ENCODE measurements at regions not wholly inside any gene's neighbourhood (a gene's known extent, or its start where the extent isn't known, plus 50 kb on each side); places are given as distances from the start of the nearest gene placed in this dataset.

DNA sequence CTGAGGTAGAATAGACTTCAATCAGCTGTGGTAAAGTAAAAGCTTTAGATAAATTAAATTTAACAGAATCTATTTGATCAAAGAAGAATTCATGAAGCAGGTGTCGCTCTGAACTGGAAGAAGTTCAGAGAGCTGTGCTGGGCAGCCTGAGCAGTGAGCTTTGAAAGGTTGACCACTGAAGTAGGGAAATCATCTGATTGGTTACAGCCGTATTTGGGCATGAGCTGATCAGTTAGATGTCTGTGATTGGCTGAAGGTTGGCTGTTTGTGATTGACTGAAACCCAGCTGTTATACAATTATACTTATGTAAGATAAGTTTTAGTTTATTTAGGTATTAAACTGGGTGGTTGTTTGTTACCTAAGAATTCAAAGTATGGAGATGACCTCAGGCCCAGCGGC is 1174.6 kb downstream of the CDH9 start:
- H3K4me3 ChIP-seq (ENCODE audit: low read depth, low read length): no peak overlapping the region
- TF ChIP-seq, protein P1, sequence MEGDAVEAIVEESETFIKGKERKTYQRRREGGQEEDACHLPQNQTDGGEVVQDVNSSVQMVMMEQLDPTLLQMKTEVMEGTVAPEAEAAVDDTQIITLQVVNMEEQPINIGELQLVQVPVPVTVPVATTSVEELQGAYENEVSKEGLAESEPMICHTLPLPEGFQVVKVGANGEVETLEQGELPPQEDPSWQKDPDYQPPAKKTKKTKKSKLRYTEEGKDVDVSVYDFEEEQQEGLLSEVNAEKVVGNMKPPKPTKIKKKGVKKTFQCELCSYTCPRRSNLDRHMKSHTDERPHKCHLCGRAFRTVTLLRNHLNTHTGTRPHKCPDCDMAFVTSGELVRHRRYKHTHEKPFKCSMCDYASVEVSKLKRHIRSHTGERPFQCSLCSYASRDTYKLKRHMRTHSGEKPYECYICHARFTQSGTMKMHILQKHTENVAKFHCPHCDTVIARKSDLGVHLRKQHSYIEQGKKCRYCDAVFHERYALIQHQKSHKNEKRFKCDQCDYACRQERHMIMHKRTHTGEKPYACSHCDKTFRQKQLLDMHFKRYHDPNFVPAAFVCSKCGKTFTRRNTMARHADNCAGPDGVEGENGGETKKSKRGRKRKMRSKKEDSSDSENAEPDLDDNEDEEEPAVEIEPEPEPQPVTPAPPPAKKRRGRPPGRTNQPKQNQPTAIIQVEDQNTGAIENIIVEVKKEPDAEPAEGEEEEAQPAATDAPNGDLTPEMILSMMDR (IDR thresholded peaks at IDR 0.05; ENCODE audit: borderline replicate concordance, insufficient read depth, low read depth, low read length): no peak

DNA sequence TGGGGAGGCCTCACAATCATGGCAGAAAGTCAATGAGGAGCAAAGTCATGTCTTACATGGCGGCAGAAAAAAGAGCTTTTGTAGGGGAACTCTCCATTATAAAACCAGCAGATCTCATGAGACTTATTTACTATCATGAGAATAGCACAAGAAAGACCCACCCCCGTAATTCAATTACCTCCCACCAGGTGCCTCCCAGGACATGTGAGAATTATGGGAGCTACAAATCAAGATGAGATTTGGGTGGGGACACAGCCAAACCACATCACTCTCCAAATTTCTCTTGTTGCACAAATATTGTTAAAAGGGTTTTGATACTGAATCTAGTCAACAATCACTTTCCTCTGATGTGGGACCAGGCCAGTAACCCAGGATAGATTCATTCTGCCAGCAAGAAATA is 1176.1 kb downstream of the CDH9 start:
- H3K4me3 ChIP-seq (ENCODE audit: low read depth, low read length): no peak overlapping the region
- TF ChIP-seq, protein P1 (IDR thresholded peaks at IDR 0.05; ENCODE audit: borderline replicate concordance, insufficient read depth, low read depth, low read length): no peak

DNA sequence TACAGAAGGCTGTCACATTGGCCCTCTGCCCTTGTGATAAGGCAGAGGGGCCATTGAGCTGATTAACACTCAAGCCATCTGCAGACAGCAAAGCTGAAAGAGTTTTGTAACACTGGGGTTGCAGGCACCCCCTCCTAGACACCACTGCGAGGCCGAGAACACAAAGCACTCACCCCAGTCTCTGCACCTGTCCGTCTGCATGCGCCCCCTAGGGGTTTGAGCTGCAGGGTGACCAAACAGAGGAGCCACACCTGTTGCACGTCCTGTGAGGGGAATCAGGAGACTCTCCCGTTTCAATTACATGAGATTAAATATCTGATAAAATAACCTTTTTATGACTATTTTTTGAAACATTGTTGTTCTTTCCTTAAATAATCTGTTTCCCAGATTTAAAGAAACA is 1180.4 kb downstream of the CDH9 start:
- TF ChIP-seq, protein P1 (IDR thresholded peaks at IDR 0.05; ENCODE audit: borderline replicate concordance, insufficient read depth, low read depth, low read length): no peak
- H3K4me3 ChIP-seq (ENCODE audit: low read depth, low read length): no peak overlapping the region

DNA sequence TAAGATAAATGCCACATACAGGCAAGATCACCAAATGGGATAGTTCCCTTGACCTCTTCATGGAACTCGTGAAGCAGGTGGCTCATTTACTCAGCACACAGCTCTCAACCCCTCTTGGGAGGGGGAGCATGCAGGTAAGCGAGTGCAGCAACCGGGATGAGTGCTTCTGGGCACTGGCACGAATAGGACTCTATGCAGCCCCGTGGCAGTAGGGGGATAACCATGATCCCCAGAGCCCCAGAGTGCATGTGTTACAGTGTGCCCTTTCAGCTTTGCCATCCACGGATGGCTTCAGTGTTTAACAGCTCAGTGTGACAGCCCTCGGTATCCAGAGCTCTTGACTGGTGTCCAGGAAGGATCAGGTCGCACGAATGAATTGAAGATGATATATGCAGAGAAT is 1187.1 kb downstream of the CDH9 start:
- H3K4me3 ChIP-seq (ENCODE audit: low read depth, low read length): no peak overlapping the region
- TF ChIP-seq, protein P1 (IDR thresholded peaks at IDR 0.05; ENCODE audit: borderline replicate concordance, insufficient read depth, low read depth, low read length): no peak

DNA sequence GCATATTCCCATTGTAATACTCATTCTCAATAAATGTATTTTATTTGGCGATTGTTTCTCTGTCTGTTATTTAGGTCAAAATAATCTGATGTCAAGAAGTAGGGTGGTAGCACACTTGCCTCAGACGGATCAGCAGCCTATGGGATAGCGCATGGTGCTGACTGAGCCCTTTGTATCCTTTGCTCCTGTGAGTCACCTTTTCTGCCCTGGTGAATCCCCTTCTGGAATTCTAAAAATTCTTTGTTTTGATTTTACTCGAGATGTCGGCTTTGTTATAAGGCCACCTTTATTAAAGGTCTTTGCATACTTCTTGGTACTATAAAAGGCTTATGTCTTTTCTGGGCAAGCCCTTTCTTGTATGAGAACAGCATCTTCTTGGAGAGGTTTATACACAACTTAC is 1187.8 kb downstream of the CDH9 start:
- no peak overlapping the region for H3K4me3 ChIP-seq (ENCODE audit: low read depth, low read length)
- TF ChIP-seq, protein P1 (IDR thresholded peaks at IDR 0.05; ENCODE audit: borderline replicate concordance, insufficient read depth, low read depth, low read length): no peak

DNA sequence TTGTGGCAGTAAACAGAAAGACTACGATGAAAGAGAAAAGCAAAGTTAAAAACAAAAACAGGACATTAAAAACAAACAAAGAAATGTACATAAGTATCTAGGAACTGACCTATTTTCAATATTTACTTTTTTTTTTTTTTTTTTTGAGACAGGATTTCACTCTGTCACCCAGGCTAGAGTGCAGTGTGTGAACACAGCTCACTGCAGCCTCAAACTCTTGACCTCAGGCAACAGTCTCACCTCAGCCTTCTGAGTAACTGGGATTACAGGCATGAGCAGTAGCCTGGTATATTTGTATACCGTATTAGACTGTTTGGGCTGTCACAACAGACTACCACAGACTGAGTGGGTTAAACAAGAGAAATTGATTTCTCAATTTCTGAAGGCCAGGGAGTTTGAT is 1189.1 kb downstream of the CDH9 start:
- no peak overlapping the region for H3K4me3 ChIP-seq (ENCODE audit: low read depth, low read length)
- TF ChIP-seq, protein P1 (IDR thresholded peaks at IDR 0.05; ENCODE audit: borderline replicate concordance, insufficient read depth, low read depth, low read length): no peak

DNA sequence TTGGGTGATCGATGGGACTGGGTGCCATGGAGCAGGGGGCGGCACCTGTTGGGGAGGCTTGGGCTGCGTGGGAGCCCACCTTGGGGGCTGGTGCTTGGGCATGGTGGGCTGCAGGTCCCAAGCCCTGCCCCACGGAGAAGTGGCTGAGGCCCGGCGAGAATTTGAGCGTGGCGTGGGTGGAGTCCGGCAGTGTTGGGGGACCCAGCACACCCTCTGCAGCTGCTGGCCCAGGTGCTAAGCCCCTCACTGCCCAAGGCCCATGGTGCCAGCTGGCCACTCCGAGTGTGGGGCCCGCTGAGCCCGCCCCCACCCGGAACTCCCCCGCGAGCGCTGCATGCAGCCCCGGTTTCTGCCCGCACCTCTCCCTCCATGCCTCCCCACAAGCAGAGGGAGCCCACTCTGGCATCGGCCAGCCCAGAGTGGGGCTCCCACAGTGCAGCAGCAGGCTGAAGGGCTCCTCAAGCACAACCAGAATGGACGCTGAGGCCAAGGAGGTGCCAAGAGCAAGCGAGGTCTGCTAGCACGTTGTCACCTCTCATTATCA is 1178.6 kb upstream of the CDH10 start:
- H3K4me3 ChIP-seq (ENCODE audit: low read depth, low read length): no peak overlapping the region
- TF ChIP-seq, protein P1 (IDR thresholded peaks at IDR 0.05; ENCODE audit: borderline replicate concordance, insufficient read depth, low read depth, low read length): no peak
